A673 (cell line): ENCODE measurements at regions not wholly inside any gene's neighbourhood (a gene's known extent, or its start where the extent isn't known, plus 50 kb on each side); places are given as distances from the start of the nearest gene placed in this dataset.

Source experiments
- CTCF ChIP-seq: fragments of 300-800, 200-600 bp; sonication (generic); conservative IDR thresholded peaks from 2 replicates; pipeline ENCODE4 v1.5.1; 2017; ENCODE audit warnings: low read depth, mild to moderate bottlenecking, antibody characterized with exemption, low read length, moderate library complexity, mixed read lengths
- EZH2 ChIP-seq: fragments of 200-600 bp; sonication (generic); IDR thresholded peaks from 2 replicates; pipeline ENCODE4 v1.6.1; 2017; ENCODE audit warnings: borderline replicate concordance, low read depth, mild to moderate bottlenecking, mixed read lengths, antibody characterized with exemption, low read length; ENCODE audit not compliant: poor library complexity, severe bottlenecking

- TF ChIP-seq CTCF (no peak), EZH2 (no peak)
These were observed 259.7 kb downstream of the CMPK2 start for GRCh38 chr2:6605836-6606505.
